ENCODE measurements at regions not wholly inside any gene's neighbourhood (a gene's known extent, or its start where the extent isn't known, plus 50 kb on each side); places are given as distances from the start of the nearest gene placed in this dataset.

DNA sequence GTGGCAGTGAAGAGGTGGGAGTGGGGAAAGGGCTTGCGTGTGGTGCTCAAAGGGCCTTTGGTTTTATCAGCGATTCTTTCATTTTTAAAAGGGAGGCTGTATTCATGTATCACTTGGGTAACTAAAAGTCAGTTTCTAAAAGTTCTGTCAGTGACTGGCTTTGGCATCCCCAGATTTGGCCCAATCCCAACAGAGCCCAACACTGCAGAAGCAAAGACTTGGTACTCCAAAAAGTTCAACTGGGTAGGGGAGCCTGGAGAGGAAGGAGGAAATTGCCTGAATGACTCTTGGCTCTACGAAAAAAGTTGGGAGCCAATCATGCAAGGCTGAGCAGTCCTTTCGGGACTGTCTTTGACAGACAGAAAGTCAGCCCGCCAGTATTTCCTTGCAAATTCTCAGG is 54.5 kb upstream of the COL13A1 start:
- Mint-ChIP-seq H3K4me3 (no peak overlapping the region), H3K27ac (no peak overlapping the region), H3K9me3 (ENCODE audit: insufficient read depth) (no peaks in the 10 kb centered on the region), H3K4me1 (ENCODE audit: low read depth) (no peaks in the 10 kb centered on the region), H3K36me3 (ENCODE audit: low read depth) (no peaks in the 10 kb centered on the region), H3K27me3 (ENCODE audit: low read depth) (peaks cover 35% of the 10 kb centered on the region)
- CTCF ChIA-PET, result no interaction called here
- POLR2A ChIA-PET, result no interaction called here
- ATAC-seq (no peak), DNase-seq (no peak)

- CTCF ChIA-PET, result no interaction called here
Measured at GRCh38 chr10:69748621-69749020, 53.1 kb upstream of the COL13A1 start.

GRCh38 chr10:69749178-69750010 is 52.3 kb upstream of the COL13A1 start:
- POLR2A ChIA-PET, result no interaction called here
- no peak for DNase-seq
- peaks cover 30% of the 10 kb centered on the region for H3K27me3 Mint-ChIP-seq (ENCODE audit: low read depth)
- H3K9me3 Mint-ChIP-seq (ENCODE audit: insufficient read depth), result no peaks in the 10 kb centered on the region
- H3K4me3 Mint-ChIP-seq, result no peak overlapping the region
- H3K36me3 Mint-ChIP-seq (ENCODE audit: low read depth), result no peaks in the 10 kb centered on the region
- CTCF ChIA-PET, result no interaction called here
- ATAC-seq, result no peak
- no peak overlapping the region for H3K27ac Mint-ChIP-seq
- no peaks in the 10 kb centered on the region for H3K4me1 Mint-ChIP-seq (ENCODE audit: low read depth)

More at GRCh38 chr10:69748621-69749020, 53.1 kb upstream of the COL13A1 start:
- Mint-ChIP-seq H3K27me3 (ENCODE audit: low read depth) (peaks cover 31% of the 10 kb centered on the region), H3K36me3 (ENCODE audit: low read depth) (no peaks in the 10 kb centered on the region), H3K4me1 (ENCODE audit: low read depth) (no peaks in the 10 kb centered on the region), H3K27ac (no peak overlapping the region), H3K9me3 (ENCODE audit: insufficient read depth) (no peaks in the 10 kb centered on the region), H3K4me3 (no peak overlapping the region)
- POLR2A ChIA-PET, result no interaction called here
- ATAC-seq (no peak), DNase-seq (no peak)

GRCh38 chr10:69750011-69750373 is 51.7 kb upstream of the COL13A1 start:
- DNase-seq (no peak), ATAC-seq (no peak)
- Mint-ChIP-seq H3K27me3 (ENCODE audit: low read depth) (peaks cover 28% of the 10 kb centered on the region), H3K4me1 (ENCODE audit: low read depth) (no peaks in the 10 kb centered on the region), H3K27ac (no peak overlapping the region), H3K9me3 (ENCODE audit: insufficient read depth) (no peaks in the 10 kb centered on the region), H3K4me3 (no peak overlapping the region), H3K36me3 (ENCODE audit: low read depth) (no peaks in the 10 kb centered on the region)
- ChIA-PET POLR2A (no interaction called here), CTCF (no interaction called here)

DNA sequence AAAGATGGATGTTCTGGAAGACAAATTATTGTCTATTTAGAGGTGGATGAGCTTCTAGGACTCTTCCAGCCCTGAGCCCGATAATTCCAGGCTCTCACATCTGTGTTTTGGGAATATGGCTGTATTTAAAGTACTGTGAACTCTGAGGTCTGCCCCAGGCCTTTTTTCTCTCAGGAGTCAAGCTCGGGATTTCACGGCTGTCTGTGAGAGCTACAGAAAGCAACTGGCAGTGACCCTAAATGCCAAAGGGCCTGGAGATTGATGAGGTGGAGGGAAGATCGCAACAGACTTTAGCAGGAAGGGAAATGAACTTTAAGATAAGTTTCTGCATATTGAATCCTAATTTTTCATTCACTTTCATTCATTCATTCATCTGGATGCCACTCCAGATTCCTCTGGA is 51.0 kb upstream of the COL13A1 start:
- CTCF ChIA-PET, result interaction anchor here (0.6 kb wide), 1 partner anchor 34 kb away, joined by 3 read pairs; no protein-coding TSS in a partner anchor

GRCh38 chr10:69751214-69751613 is 50.5 kb upstream of the COL13A1 start:
- Mint-ChIP-seq H3K4me1 (ENCODE audit: low read depth) (no peaks in the 10 kb centered on the region), H3K27ac (no peak overlapping the region), H3K36me3 (ENCODE audit: low read depth) (no peaks in the 10 kb centered on the region), H3K27me3 (ENCODE audit: low read depth) (peaks cover 26% of the 10 kb centered on the region), H3K9me3 (ENCODE audit: insufficient read depth) (no peaks in the 10 kb centered on the region), H3K4me3 (no peak overlapping the region)
- ATAC-seq (no peak), DNase-seq (no peak)
- CTCF ChIA-PET, result interaction anchor here (0.6 kb wide), 1 partner anchor 35 kb away, joined by 3 read pairs; no protein-coding TSS in a partner anchor
- POLR2A ChIA-PET, result interaction anchor here (0.7 kb wide), 1 partner anchor 383 kb away, joined by 3 read pairs; no protein-coding TSS in a partner anchor

More for the DNA sequence above, 51.0 kb upstream of the COL13A1 start:
- Mint-ChIP-seq H3K4me3 (no peak overlapping the region), H3K4me1 (ENCODE audit: low read depth) (no peaks in the 10 kb centered on the region), H3K9me3 (ENCODE audit: insufficient read depth) (no peaks in the 10 kb centered on the region), H3K36me3 (ENCODE audit: low read depth) (no peaks in the 10 kb centered on the region), H3K27ac (no peak overlapping the region), H3K27me3 (ENCODE audit: low read depth) (peaks cover 25% of the 10 kb centered on the region)
- POLR2A ChIA-PET, result interaction anchor here (0.7 kb wide), 1 partner anchor 382 kb away, joined by 3 read pairs; no protein-coding TSS in a partner anchor
- DNase-seq (no peak), ATAC-seq (no peak)

Measured in activated CD8-positive, alpha-beta T cell treated with anti-CD3 and anti-CD28 coated beads, Interleukin-2, amount 10 ng/mL, durations not matched to agents 7 days and 5 days (primary cell).